Panc1 (cell line): ENCODE measurements at regions not wholly inside any gene's neighbourhood (a gene's known extent, or its start where the extent isn't known, plus 50 kb on each side); places are given as distances from the start of the nearest gene placed in this dataset.

Experiments
- ATAC-seq: fragments of 200-7000 bp; cut with Tn5 transposase; 2 replicates; pipeline ENCODE4 v1.9.1; 2020; ENCODE audit warnings: mild to moderate bottlenecking, moderate library complexity
- BruUV-seq: library from RNA; stranded (reverse); fragments of 400-500 nt; replicated peaks from 2 replicates; lab custom pipeline; 2021; lab: Mats Ljungman, UMichigan
- CTCF ChIA-PET: fragments of 300-600 bp; sonication (Branson Sonifier 250); formaldehyde crosslinking; loops from one replicate; lab custom pipeline; 2022; ENCODE audit warnings: antibody characterized with exemption; lab: Charles Lee
- POLR2A ChIA-PET: fragments of 300-600 bp; sonication (Branson Sonifier 250); formaldehyde crosslinking; loops from one replicate; lab custom pipeline; 2022; ENCODE audit warnings: antibody characterized with exemption; lab: Charles Lee
- DNase-seq: peaks from one replicate; pipeline ENCODE4 v3.0.0-alpha.2; 2010; ENCODE audit warnings: low read depth, low spot score
- H3K27ac ChIP-seq: 2 replicates; pipeline ENCODE4 v1.5.1; 2011; ENCODE audit warnings: mild to moderate bottlenecking, low read length, inconsistent platforms
- H3K27me3 ChIP-seq: fragments of 200-500 bp; sonication (Bioruptor generic); 2 replicates; pipeline ENCODE4 v1.6.0; 2014; ENCODE audit warnings: low read length, inconsistent platforms; ENCODE audit not compliant: control insufficient read depth, insufficient read depth
- H3K36me3 ChIP-seq: fragments of 200-500 bp; sonication (Bioruptor generic); 2 replicates; pipeline ENCODE4 v1.5.1; 2014; ENCODE audit warnings: inconsistent platforms, mild to moderate bottlenecking, low read length, moderate library complexity; ENCODE audit not compliant: control insufficient read depth, insufficient read depth
- H3K4me1 ChIP-seq: 2 replicates; pipeline ENCODE4 v1.5.1; 2011; ENCODE audit warnings: inconsistent platforms, mild to moderate bottlenecking, low read length, moderate library complexity; ENCODE audit not compliant: control insufficient read depth, insufficient read depth
- H3K4me3 ChIP-seq, 2 experiments: 2 replicates each; pipeline ENCODE4 v1.5.1; 2011 to 2012; ENCODE audit warnings: low read depth in 2 of 2, low read length in 2 of 2, mild to moderate bottlenecking in 2 of 2, inconsistent platforms in 1 of 2, moderate library complexity in 1 of 2
- H3K9me3 ChIP-seq: fragments of 200-500 bp; sonication (Bioruptor generic); 2 replicates; pipeline ENCODE4 v1.5.1; 2014; ENCODE audit warnings: low read depth, mild to moderate bottlenecking, inconsistent platforms, low read length, moderate library complexity; ENCODE audit not compliant: control insufficient read depth, insufficient read depth
- POLR2AphosphoS5 ChIP-seq: IDR thresholded peaks from 2 replicates; pipeline ENCODE4 v1.6.1; 2012; ENCODE audit warnings: mild to moderate bottlenecking, low read depth, low read length, moderate library complexity
- SIN3A ChIP-seq: IDR thresholded peaks from 2 replicates; pipeline ENCODE4 v1.6.1; 2012; ENCODE audit warnings: low read depth, mild to moderate bottlenecking, low read length, moderate library complexity, borderline replicate concordance; ENCODE audit not compliant: insufficient read depth
- TCF7L2 ChIP-seq: IDR thresholded peaks from 2 replicates; pipeline ENCODE4 v1.6.1; 2011; ENCODE audit warnings: mild to moderate bottlenecking, low read depth, low read length, inconsistent platforms
- in situ Hi-C: cut with HindIII; loops from 2 replicates; pipeline ENCODE4 v1.10.0; 2016; ENCODE audit warnings: low sequenced_read_pairs, low pct_unique_long_range_greater_than_20kb
- intact Hi-C: fragments of 100-400 bp; cut with micrococcal nuclease; formaldehyde crosslinking; loops from one replicate; pipeline ENCODE4 v1.10.0; 2022; ENCODE audit not compliant: unreplicated experiment
- TF ChIP-seq, protein P1 (sequence below): fragments of 450-650 bp; IDR thresholded peaks from 2 replicates; pipeline ENCODE4 v1.5.1; 2017; ENCODE audit warnings: mild to moderate bottlenecking
- TF ChIP-seq, protein P2 (sequence below), 2 experiments: IDR thresholded peaks; 2 replicates each; pipeline ENCODE4 v1.6.1; 2011 to 2012; ENCODE audit warnings: low read depth in 2 of 2, control low read depth in 1 of 2, low read length in 1 of 2, mild to moderate bottlenecking in 1 of 2, moderate library complexity in 1 of 2; ENCODE audit not compliant: insufficient read depth in 1 of 2

DNA sequence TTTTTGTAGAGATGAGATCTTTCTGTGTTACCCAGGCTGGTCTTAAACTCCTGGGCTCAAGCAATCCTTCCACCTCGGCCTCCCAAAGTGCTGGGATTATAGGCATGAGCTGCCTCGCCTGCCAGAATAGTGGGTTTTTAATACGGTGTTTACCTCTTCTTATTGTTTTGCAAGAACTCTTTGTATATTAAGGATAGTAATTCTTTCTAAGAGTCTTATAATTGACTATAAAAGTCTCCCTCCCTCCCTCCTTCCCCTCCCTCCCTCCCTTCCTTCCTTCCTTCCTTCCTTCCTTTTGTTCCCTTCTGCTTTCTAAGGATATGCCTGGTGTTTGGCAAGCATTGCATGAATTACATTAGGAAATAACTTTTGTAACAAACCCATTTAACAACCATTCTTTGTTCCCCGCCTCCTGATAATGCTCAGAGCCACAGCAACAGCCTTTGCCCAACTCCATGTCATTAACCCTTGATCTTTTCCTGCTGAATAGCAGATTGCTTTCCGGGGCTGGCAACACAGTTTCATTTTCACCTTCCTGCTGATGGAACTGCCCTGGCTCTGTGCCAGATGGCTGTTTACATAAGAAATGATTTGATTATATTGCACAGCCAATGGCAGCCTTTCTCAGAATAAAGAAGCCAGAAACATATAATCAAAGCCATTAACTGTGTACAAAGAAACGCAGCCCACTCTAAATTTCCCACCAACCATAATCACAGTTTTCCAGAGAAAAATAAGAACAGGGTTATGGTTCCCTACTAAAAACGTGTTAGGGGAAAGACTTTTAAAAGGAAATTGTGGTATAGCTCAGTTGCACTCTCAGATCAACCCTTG is 143.7 kb upstream of the PTPN1 start:
- POLR2A ChIA-PET = no interaction called here

DNA sequence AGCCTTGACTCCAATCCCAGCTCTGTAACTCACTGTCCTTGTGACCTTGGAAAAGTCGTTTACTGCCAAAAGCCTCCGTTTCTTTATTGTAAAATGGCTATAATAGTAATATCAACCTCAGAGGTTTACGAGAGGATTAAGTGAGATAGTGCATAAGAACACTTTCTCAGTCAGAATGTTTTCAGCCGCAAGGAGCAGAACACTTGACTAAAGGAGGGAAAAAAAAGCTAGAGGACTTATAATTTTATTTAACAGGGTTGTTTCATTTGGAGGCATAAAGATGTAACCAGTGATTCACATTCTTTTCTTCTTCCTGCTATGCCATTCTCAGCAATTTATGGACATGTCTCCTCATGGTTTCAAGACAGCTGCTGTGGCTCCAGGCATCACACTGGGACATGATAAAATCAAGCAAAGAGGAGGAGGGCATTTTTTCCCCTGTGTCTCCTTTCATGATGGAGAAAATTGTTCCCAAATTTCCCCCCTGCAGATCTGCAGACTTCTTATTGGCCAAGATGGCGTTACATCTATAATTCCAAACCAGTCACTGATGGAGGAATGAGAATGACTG is 143.0 kb upstream of the PTPN1 start:
- ChIA-PET POLR2A (interaction anchor here (0.6 kb wide), 1 partner anchor 207 kb away, joined by 3 read pairs; no protein-coding TSS in a partner anchor), CTCF (no interaction called here)
- BruUV-seq = no TSS peak
- no peak overlapping the region for H3K4me3 ChIP-seq
- no peak overlapping the region for H3K27ac ChIP-seq
- DNase-seq (no peak), ATAC-seq (no peak)
- TF ChIP-seq POLR2AphosphoS5 (no peak), TCF7L2 (no peak), SIN3A (no peak)
- TF ChIP-seq, protein P1, sequence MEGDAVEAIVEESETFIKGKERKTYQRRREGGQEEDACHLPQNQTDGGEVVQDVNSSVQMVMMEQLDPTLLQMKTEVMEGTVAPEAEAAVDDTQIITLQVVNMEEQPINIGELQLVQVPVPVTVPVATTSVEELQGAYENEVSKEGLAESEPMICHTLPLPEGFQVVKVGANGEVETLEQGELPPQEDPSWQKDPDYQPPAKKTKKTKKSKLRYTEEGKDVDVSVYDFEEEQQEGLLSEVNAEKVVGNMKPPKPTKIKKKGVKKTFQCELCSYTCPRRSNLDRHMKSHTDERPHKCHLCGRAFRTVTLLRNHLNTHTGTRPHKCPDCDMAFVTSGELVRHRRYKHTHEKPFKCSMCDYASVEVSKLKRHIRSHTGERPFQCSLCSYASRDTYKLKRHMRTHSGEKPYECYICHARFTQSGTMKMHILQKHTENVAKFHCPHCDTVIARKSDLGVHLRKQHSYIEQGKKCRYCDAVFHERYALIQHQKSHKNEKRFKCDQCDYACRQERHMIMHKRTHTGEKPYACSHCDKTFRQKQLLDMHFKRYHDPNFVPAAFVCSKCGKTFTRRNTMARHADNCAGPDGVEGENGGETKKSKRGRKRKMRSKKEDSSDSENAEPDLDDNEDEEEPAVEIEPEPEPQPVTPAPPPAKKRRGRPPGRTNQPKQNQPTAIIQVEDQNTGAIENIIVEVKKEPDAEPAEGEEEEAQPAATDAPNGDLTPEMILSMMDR = no peak
- TF ChIP-seq, protein P2, sequence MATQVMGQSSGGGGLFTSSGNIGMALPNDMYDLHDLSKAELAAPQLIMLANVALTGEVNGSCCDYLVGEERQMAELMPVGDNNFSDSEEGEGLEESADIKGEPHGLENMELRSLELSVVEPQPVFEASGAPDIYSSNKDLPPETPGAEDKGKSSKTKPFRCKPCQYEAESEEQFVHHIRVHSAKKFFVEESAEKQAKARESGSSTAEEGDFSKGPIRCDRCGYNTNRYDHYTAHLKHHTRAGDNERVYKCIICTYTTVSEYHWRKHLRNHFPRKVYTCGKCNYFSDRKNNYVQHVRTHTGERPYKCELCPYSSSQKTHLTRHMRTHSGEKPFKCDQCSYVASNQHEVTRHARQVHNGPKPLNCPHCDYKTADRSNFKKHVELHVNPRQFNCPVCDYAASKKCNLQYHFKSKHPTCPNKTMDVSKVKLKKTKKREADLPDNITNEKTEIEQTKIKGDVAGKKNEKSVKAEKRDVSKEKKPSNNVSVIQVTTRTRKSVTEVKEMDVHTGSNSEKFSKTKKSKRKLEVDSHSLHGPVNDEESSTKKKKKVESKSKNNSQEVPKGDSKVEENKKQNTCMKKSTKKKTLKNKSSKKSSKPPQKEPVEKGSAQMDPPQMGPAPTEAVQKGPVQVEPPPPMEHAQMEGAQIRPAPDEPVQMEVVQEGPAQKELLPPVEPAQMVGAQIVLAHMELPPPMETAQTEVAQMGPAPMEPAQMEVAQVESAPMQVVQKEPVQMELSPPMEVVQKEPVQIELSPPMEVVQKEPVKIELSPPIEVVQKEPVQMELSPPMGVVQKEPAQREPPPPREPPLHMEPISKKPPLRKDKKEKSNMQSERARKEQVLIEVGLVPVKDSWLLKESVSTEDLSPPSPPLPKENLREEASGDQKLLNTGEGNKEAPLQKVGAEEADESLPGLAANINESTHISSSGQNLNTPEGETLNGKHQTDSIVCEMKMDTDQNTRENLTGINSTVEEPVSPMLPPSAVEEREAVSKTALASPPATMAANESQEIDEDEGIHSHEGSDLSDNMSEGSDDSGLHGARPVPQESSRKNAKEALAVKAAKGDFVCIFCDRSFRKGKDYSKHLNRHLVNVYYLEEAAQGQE (IDR thresholded peaks at IDR 0.05; ENCODE audit: insufficient read depth in 1 of 2, low read depth in 2 of 2, low read length in 1 of 2) = no peak
- intact Hi-C loops = no loop called here
- H3K27me3 ChIP-seq = no peaks in the 10 kb centered on the region
- in situ Hi-C loops = no loop called here
- peaks cover under 1% of the 10 kb centered on the region; the same call in 1 of the 2 replicates for H3K4me1 ChIP-seq
- H3K36me3 ChIP-seq = no peaks in the 10 kb centered on the region
- H3K9me3 ChIP-seq = no peaks in the 10 kb centered on the region

More for the DNA sequence above, 143.7 kb upstream of the PTPN1 start:
- ATAC-seq (no peak), DNase-seq (no peak)
- Histone ChIP-seq H3K27ac (no peak overlapping the region), H3K36me3 (no peaks in the 10 kb centered on the region), H3K4me1 (no peaks in the 10 kb centered on the region), H3K9me3 (no peaks in the 10 kb centered on the region), H3K4me3 (no peak overlapping the region), H3K27me3 (no peaks in the 10 kb centered on the region)
- no TSS peak for BruUV-seq
- TF ChIP-seq, protein P2 (IDR thresholded peaks at IDR 0.05; ENCODE audit: insufficient read depth in 1 of 2, low read depth in 2 of 2, low read length in 1 of 2) = no peak
- TF ChIP-seq TCF7L2 (no peak), SIN3A (no peak), POLR2AphosphoS5 (no peak)
- TF ChIP-seq, protein P1 = no peak
- in situ Hi-C loops (no loop called here), intact Hi-C loops (no loop called here)
- CTCF ChIA-PET = no interaction called here
